ENCODE measurements at regions not wholly inside any gene's neighbourhood (a gene's known extent, or its start where the extent isn't known, plus 50 kb on each side); places are given as distances from the start of the nearest gene placed in this dataset.
"Not testable (repeated sequence)": the region's sequence is repeated elsewhere in the genome, so short reads cannot be mapped to it uniquely, and the experiment has no call there.

DNA sequence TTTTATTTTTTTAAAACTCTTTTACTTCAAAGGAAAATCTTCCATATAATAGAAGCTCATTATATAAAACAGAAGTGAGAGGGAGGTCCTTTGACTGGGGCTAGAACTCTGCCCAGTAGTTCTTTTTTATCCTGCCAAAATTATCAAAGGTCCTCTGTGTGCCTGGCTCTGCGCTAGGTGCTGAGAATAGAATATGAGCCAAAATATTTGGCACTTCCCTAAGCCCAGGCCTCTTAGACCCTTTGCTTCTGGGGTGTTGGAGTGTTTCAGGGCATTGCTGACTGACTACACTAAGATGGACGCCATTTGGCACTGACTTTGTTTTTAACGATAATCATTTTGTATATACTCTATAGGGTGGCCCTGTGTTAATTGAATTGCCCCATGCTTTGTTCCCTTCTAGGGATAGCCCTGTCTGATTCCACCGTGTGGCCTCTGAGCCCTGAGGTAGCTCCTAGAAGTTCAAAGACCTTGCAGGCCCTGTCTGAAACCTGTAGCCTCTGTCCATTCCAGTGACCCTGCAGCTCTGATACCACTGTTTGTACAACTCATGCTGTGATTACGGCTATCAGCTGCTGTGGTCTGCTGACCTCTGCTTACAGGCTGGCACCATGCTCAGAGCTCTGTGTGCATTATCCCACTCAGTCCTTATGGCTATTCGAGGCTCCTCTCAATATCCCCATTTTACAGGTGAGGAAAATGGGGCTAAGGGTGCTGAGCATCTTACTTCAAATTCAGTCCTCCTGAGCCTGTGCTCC lies 84.3 kb upstream of the SHB start:
- DNase-seq, result no peak

- DNase-seq, result no peak
Observed at GRCh38 chr9:38149647-38150046, 80.6 kb upstream of the SHB start.

DNA sequence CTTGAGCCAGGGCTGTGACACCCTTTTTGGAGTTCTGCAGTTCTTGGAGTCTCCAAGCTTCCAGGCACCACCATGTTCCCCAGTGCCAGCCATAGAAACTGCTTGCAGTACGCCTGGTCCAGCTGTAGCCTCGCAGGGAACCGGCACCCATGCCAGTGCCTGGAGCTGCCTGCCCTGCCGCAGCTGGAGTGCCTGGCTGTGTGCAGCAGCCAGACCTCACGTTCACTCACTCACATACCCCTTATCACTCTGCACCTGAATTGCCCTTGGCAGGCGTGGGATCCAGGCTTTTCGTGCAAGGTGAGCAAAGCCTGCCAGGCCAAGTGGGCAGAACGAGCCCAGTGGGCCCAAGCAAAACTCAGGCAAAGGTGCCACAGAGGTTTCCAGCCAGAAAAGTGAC lies 77.8 kb upstream of the SHB start:
- DNase-seq, result no peak

- DNase-seq, result no peak
Observed at GRCh38 chr9:38145526-38146053, 76.6 kb upstream of the SHB start.

GRCh38 chr9:38144421-38144820 lies 75.4 kb upstream of the SHB start:
- no peak for DNase-seq

GRCh38 chr9:38141746-38142591 lies 72.9 kb upstream of the SHB start:
- no peak for DNase-seq

- no peak for DNase-seq
Observed at GRCh38 chr9:38138276-38138675, 69.2 kb upstream of the SHB start.

- no peak for DNase-seq
Observed at GRCh38 chr9:38137342-38137741, 68.3 kb upstream of the SHB start.

- DNase-seq, result no peak
Observed at GRCh38 chr9:38136386-38136785, 67.4 kb upstream of the SHB start.

DNA sequence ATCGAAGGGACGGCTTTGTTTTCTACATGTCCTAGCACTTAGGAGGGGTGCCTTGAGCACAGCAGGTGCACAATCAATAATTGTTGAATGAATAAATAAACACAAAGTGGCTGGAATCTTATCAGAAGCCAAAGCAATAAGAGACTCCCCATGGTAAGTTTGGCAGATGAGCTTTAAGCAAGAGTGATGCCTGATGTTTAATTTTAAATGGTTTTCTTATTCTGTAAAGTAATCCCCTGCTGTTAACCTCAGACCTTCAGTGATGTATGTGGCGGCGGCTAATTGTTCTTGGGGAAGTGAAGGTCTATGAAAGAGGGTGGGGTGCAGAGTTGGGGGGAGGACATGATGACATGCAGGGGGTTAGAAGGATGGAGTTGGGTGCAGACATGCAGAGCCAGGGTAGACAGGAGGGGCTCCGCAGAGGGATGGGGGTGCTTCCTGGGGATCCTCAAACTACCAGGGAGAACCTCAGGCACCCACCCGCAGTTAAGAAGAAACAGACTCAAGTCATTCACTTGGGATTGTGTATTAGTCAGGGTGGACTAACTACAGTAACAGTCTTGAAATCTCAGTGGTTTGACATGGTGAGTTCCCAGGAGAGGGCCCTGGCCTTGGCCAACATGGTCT lies 65.7 kb upstream of the SHB start:
- DNase-seq, result no peak

DNA sequence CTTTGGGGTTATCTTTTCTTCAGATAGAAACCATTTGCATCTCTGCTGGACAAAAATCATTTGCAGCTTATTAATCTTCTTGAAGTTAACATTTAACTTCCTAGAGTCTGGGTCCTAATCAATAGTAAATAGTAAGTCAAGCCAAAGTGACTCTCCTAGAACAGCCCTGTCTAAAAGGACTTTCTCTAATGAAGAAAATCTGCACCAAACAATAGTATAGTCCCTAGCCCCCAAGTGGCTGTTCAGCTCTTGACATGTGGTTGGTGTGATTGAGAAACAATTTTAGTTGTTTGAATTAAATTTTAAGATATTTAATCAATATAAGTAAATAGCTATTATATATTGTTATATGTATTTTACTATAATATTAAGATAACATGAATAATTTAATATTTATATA lies 64.6 kb upstream of the SHB start:
- no peak for DNase-seq

- DNase-seq, result no peak
Observed at GRCh38 chr9:38132956-38133355, 63.9 kb upstream of the SHB start.

GRCh38 chr9:38131729-38132128 lies 62.7 kb upstream of the SHB start:
- DNase-seq, result no peak

GRCh38 chr9:38130724-38131123 lies 61.7 kb upstream of the SHB start:
- DNase-seq, result no peak

GRCh38 chr9:38129366-38129765 lies 60.3 kb upstream of the SHB start:
- no peak for DNase-seq

GRCh38 chr9:38128752-38129270 lies 59.8 kb upstream of the SHB start:
- DNase-seq, result no peak

DNA sequence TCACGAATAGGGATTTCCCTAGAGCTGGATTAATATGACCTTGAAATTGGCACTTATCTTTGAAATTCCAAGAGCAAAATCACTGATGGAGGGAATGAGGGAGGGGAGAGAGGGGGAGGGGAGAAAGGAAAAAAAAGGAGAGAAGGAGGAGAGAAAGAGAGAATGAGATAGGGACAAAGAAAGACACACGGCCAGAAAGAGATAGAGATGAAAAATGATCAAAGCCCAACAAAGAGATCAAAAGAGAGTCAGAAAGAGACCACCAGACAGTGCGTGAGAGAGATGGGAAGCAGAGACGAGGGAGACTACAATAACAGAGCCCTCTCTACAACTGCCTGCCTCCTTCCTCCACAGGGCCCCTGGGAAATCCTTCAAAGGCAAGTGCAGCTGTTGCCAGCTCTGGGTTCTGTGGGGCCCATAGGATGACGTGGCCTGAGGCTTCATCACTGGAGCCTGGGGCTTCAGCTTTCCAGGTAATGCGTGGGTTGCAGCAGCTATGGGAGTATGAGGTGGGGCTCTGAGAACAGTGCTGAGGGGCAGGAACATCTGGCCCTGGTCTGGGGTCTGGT lies 58.3 kb upstream of the SHB start:
- DNase-seq, result no peak

DNA sequence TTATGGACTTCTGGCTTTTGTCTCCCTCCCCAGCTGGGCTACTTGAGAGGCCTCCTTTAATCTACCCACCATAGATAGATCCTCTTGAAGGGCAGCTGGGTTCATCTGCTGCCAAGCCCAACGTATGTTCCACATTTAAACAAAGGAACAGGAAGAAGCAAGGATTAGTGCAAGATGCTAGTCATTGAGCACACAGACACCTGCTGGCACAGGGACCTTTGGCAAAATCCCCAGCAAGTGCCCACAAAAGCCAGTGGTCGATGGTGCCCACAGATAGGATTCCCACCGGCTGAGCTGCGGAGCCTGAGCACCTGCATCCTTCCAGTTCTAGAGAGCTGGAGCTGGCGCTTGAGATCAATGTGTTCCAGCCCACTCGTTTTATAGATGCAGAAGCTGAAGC lies 57.7 kb upstream of the SHB start:
- DNase-seq, result no peak

- DNase-seq, result no peak
Observed at GRCh38 chr9:38125889-38126288, 56.9 kb upstream of the SHB start.

- not testable (repeated sequence) for DNase-seq
Observed at GRCh38 chr9:38123359-38123758, 54.3 kb upstream of the SHB start.

- no peak for DNase-seq
Observed at GRCh38 chr9:38120961-38121360, 51.9 kb upstream of the SHB start.

DNA sequence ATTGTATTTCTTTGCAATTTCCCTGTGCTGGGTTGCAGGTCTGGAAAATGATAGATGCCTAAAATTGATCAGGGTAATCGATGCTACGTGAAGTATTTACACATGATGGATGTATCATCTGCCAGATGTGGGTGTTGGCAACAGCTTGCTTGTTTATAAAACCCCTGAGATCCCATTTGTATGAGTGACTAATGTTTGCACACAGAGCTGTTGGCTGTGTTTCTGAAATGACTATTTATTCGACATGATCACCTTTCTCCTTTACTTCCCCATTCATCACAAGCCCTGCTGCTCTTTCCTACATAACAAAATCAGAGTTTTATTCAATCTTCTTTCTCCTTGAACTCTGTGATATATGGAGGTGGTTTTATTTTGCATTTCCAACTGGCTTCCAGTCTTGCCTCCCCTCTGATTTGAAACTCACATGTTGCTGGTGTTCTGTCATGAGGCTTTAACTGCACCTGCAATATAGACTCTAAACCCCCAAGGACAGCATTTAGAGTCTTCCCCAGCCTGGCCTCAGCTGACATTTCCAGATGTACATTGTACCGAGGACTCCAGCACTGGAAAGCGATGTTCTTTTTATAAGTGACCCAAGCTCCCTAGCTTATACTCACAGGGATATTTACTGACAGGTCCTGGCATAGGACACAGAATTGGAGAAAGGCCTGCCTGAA lies 50.7 kb upstream of the SHB start:
- no peak for DNase-seq
